CD4-positive, alpha-beta T cell treated with Interferon alpha-2 for 1 hour (primary cell): ENCODE measurements at regions not wholly inside any gene's neighbourhood (a gene's known extent, or its start where the extent isn't known, plus 50 kb on each side); places are given as distances from the start of the nearest gene placed in this dataset.
"Not testable (repeated sequence)": the region's sequence is repeated elsewhere in the genome, so short reads cannot be mapped to it uniquely, and the experiment has no call there.

Experiments
- DNase-seq, 2 donors: peaks; one replicate each; pipeline ENCODE4 v3.0.0-alpha.2; 2020 to 2022

DNA sequence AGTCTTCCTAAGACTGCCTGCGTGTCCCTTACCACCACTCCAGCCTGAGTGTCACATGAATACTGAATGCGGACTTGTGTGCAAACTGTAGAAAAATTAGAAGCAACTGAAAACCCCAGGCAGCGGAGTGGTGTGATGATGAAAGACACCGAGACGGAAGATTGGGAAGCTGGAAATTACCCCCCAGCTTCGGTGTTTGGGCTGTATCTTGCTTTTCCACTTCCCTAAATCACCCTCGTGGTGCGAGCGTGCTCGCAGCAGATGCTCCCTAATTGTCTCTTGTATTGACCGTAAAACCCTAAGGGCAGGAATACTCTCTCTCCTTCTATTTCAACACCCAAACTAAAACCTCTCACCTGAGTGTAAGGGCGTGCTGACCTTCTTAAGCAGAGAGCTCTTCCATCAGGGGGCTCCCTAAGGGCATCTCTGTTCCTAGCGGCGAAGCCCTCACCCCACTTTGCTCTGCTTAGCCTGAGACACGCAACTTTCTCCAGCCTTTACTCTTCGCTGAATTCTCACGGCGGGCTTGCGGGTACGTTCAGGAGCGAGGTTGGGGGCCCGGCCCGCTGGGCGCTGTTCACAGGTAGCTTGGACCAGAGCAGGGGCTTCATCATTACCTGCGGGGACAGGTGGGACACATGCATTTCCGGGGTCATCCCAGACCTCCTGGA, 62.4 kb downstream of the CRYBB2 start:
- DNase-seq = no peak

DNA sequence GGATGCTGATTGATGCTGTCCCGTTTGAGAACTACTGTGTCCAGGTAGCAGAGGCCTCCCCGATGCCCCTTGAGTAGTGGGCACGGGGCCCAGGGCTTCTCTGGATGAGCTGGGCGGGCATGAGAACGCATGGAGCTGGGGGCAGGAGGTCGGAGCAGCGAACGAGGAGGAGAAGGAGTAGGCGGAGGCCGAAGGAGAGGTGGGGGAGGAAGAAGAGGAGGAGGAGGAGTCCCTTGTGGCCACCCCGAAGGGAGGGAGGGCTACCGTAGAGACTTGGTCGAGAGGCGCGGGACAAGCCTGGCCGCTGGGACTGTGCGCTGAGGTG, 62.9 kb downstream of the CRYBB2 start:
- DNase-seq = no peak

DNA sequence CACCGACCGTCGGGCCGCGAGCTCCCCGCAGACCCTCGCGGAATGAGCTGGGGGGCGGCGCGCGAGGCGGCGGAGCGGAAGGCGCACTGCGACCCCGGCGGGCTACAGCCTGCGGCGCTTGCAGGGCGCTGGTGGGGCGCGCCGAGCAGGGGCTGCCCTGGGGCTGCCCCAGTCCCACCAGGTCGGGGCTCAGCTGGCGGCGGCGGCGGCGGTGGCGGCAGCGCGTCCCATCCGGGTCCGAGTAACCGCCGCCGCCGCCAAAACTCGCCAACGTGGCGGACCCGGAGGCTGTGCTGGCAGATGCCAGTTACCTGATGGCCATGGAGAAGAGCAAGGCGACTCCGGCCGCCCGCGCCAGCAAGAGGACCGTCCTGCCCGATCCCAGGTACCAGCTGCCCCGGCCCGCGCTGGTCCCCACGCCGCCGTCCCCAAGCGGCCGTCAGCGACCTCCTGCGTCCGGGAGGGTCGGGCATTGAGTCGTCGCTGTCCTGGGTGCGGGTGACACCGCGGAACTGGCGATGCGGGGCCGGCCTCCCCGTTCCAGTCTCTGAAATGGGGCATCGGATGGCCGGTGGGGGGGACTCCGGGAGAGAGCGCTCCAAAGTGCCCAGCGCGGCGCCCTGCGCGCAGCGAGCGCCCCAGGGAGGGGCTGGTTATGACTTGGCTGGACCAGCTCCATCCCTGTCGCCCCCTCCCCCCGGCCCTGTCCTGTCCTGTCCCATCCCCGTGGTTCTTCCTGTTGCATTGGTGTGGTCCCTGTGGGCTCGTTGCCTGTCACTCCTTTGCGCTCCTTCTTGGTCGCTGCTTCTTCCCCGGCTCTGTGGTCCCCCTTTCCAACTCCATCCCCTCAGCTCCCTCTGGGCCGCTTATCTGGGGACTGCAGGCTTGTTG, 63.5 kb downstream of the CRYBB2 start:
- no peak for DNase-seq

DNA sequence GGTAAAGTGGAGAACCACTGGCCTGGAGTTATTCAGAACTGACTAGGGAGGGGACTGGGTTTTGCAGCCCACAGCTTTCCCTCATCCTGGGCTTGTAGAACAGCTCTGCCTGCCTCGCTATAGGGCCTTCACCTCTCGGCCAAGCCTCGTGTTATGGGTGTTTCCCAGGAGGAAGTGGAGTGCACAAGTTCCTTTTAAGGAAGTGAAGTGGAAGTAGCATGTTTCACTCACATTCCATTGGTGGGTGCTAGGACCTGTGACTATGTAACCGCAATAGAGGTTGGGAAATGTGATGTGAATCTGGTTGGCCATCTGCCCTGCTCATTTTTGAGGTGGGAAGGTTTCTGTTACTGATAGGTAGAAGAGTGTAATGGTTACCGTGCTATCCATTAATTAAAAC, 69.0 kb downstream of the CRYBB2 start:
- DNase-seq = not testable (repeated sequence)

DNA sequence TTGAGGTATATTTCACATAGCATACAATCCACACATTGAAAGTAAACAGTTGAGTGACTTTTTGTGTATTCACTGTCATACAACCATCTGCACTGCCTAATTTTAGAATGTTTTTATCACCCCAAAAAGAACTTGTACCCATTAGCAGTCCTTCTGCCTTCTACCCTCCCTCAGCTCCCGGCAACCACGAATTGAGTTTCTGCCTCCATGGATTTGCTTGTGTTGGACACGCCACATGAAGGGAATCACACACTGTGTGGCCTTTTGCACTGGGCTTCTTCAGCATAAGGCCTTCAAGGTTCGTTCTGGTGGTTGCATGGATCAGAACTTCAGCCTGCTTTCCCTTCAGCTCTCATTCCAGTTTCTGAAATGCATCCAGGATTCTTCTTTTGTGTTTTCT, 82.5 kb downstream of the CRYBB2 start:
- not testable (repeated sequence) for DNase-seq

DNA sequence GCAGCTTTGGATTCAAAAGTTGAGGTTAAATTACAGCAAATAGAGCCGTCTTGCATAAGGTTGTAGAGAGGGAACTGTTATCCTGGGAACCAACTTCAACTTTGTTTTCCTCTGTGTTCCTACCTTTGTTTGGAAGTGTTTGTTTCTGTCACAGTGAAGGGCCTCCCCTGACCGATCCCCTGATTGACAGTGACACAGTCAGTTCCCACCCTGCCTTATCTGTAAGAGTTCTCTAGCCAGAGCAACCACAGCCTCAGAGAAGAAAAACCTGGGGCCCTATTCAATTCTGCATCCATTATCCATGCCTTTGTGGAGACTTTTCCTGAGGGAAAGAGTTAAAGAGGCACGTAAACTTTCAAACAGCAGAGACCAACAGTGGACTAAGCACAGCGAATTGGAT, 90.1 kb downstream of the CRYBB2 start:
- DNase-seq = not testable (repeated sequence)

DNA sequence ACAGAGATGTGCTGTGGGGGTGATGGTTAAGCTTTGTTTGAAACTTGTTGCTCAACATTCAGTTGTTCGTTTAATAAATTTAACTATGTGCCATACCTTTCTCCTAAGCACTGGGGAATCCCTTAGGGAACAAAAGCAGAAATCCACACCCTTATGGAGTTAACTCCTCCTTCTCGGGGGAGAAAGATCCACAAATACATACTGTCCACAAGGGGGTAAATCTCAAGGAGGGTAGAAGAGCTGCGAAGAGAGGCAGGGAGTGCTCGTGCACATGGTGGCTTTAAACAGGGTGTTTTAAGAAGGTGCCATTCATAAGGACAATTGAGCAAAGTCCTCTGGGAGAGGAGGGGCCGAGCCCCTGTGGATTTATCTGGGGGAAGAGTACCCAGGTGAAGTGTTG, 92.5 kb downstream of the CRYBB2 start:
- not testable (repeated sequence) for DNase-seq

DNA sequence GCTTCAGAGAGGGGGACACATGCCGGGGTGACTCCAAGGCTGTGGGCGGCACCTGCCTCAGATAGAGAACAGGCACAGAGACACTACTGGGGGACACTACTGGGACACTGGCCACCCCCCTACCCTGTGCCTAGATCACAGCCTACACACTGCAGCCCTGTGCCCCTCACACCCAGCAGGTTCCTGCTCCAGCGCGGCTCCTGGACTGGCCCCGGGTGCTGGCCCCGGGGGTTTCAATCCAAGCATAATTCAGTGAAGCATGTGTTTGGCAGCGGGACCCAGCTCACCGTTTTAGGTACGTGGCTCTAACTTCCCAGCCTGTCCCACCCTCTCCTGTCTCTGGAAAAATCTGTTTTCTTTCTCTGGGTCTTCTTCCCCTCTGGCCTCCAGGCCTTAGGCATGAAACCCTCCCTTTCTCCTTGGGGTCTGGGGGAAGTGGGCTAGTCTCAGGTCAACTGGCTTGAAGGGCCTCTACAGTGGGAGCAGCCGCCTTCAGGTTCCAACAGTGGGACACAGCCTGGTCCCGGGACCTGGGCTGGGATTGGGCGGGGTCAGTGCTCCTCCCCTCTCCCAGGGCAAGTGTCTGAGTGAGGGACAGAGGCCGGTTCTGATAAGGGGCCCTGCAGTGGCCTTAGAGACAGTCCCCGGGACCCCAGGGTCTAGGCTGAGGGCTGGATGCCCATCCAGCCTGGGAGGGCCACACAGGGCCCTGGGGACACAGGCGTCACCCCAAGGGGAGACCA, 98.8 kb downstream of the CRYBB2 start:
- DNase-seq = no peak

DNA sequence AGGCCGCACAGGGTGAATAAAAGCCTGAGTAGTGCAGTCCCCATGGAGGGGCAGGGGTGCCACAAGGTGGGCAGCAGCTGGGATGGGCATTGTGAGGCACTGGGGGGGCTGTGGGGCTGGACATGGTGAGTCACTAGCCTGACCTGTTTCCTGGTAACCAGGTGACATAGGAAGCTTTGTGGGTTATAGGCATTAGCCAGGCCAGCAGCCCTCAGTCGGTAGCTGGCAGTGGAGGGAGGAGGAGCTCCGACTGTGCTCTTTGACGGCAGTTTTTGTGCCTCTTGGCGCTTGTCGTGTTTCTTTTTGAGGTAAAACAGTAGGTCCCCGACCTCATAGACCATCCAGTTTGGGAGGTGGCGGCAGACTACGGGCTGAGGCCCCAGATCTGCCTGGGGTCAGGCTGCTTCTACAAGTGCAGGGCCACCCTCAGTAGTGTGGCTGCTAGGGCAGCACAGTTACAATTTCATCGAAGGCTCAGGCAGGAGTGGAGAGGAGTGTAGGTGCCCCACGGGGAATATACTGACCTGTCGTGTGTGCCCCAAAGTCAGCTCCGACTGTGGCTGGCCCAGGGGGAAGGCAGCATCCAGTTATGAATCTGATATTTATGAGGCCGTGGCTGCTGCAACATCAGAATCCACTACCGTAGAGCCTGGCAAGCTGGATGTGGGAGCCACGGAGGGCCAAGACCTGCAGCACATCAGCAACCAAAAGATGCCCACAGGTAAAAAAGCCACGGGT, 107.7 kb downstream of the CRYBB2 start:
- no peak for DNase-seq

DNA sequence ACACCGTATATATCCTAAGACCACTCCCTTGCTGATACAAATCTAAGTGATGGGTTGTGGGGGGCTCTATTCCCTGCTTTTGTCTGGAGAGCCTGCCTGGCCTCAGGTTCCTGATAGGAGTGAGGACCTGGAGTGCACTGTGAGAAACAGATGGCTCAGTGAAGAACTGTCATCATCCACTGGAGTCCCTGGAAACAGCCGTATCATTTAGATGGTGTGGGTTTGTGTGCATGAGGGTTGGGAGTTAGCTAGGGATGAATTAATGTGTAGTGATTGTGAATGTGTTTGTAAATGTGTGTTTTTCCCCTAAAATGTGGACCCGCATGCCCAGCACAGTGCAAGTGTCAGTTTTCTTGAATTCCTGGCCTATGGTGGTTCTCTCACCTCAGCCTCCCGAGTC, 111.6 kb downstream of the CRYBB2 start:
- DNase-seq = no peak

DNA sequence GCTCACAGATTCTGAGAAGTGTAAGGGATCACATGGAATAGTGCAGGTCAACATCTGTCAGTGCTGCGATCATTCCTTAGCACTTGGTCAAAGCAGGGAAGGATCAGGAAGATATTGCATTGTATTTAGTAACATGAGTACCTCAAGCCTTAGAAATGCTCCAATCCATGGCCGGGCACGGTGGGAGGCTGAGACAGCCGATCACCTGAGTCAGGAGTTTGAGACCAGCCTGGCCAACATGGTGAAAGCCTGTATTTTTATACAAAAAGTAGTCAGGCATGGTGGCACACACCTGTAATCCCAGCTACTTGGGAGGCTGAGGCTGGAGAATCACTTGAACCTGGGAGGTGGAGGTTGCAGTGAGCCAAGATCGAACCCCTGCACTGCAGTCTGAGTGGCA, 112.5 kb downstream of the CRYBB2 start:
- DNase-seq = not testable (repeated sequence)

DNA sequence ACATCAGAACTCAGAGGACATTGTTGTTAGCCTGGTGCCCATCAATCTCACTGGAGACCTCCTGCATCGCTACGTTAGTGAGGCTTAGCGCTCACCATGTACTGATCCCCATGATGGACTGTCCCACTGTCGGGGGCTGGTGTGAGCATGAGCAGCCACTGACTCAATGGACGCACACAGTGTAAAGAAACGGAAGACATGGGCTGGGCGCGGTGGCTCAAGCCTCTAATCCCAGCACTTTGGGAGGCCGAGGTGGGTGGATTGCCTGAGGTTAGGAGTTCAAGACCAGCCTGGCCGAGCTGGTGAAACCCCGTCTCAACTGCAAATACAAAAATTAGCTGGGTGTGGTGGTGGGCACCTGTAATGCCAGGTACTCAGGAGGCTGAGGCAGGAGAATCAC, 112.9 kb downstream of the CRYBB2 start:
- no peak for DNase-seq

DNA sequence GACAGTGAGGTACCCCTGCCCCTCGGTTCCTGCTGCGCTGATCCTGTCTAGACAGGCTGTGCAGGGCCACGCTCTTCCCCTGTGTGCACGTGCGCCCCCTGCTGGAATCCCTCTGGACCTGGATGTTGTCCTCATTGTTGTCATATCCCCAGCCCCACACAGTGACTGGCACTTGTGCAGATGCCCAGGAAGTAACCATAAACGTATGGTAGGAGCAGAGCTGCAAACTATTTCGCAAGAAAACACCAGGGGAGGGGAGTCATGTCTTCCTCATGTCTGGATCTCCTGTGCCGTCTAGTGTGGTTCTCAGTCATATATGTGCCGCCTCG, 114.7 kb downstream of the CRYBB2 start:
- peak; percentile 16 to 28 for DNase-seq

DNA sequence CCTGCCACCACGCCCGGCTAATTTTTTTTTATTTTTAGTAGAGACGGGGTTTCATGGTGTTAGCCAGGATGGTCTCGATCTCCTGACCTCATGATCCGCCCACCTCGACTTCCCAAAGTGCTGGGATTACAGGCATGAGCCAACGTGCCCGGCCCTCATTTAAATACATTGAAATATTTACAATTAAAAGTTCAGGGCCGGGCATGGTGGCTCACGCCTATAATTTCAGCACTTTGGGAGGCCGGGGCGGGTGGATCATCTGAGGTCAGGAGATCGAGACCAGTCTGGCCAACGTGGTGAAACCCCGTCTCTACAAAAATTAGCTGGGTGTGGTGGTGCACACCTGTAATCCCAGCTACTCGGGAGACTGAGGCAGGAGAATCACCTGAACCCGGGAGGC, 115.2 kb downstream of the CRYBB2 start:
- not testable (repeated sequence) for DNase-seq

DNA sequence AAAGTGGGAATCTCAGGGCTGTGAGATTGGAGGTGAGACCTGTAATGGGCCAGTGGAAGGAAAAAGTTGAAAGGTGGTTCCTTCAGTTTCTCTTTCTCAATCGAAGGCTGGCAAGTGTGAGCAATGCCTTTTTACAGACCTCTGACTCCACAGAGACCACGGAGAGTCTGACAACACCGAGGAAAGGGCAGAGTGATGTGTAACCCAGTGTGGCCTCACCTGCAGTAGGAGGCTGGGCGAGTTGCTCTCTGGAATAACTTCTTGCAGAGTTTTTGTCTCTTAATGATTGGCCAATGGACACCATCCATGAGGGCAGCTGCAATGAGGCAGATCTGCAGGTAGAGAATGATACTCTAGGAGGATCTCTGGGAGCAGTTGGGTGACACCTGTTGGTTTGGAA, 115.8 kb downstream of the CRYBB2 start:
- not testable (repeated sequence) for DNase-seq

DNA sequence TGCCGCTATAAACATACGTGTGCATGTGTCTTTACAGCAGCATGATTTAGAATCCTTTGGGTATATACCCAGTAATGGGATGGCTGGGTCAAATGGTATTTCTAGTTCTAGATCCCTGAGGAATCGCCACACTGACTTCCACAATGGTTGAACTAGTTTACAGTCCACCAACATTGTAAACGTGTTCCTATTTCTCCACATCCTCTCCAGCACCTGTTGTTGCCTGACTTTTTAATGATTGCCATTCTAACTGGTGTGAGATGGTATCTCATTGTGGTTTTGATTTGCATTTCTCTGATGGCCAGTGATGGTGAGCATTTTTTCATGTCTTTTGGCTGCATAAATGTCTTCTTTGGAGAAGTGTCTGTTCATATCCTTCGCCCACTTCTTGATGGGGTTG, 121.1 kb downstream of the CRYBB2 start:
- DNase-seq = not testable (repeated sequence)

DNA sequence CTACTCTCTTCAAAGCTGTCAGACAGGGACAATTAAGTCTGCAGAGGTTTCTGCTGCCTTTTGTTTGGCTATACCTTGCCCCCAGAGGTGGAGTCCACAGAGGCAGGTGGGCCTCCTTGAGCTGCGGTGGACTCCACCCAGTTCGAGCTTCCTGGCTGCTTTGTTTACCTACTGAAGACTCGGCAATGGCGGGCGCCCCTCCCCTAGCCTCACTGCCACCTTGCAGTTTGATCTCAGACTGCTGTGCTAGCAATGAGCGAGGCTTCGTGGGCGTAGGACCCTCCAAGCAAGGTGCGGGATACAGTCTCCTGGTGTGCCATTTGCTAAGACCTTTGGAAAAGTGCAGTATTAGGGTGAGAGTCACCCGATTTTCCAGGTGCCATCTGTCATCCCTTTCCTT, 124.9 kb downstream of the CRYBB2 start:
- DNase-seq = not testable (repeated sequence)

DNA sequence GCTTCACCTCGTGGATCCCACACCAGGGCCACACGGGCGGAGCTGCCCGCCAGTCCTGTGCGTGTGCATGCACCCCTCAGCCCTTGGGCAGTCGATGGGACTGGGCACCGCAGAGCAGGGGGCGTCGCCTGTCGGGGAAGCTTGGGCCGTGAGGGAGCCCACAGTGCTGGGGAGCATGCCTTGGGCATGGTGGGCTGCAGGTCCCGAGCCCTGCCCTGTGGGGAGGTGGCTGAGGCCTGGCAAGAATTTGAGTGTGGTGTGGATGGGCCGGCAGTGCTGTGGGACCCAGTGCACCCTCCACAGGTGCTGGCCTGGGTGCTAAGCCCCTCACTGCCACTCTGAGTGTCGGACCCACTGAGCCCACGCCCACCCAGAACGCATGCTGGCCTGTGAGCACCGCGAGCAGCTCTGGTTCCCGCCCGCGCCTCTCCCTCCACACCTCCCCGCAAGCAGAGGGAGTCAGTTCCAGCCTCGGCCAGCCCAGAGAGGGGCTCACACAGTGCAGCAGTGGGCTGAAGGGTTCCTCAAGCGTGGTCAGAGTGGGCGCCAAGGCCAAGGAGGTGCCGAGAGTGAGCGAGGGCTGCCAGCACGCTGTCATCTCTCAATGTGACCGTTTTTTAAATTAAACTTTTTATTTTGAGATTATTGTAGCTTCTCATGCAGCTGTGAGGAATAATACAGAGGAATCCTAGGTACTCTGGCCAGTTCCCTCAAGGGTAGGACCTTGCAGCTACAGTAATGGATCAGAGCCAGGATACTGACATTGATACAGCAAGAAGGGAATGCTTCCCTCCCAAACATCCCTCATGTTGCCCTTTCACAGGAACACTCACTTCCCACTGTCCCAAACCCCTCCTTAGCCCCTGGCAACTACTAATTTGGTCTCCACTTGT, 127.7 kb downstream of the CRYBB2 start:
- no peak for DNase-seq

DNA sequence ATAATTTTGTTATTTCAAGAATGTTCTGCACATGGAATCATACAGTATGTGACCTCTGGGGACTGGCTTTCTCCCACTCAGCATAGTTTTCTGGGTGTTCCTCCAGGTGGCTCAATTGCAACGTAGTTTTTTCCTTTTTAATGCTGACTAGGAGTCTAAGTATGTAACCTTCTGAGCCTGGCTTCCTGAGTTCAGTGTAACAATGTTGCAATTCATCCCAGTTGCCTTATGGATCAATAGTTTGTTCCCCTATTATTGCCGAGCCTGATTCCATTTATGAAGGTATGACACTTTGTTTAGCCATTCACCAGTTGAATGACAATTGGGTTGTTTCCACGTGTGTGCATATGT, 128.3 kb downstream of the CRYBB2 start:
- DNase-seq = no peak

DNA sequence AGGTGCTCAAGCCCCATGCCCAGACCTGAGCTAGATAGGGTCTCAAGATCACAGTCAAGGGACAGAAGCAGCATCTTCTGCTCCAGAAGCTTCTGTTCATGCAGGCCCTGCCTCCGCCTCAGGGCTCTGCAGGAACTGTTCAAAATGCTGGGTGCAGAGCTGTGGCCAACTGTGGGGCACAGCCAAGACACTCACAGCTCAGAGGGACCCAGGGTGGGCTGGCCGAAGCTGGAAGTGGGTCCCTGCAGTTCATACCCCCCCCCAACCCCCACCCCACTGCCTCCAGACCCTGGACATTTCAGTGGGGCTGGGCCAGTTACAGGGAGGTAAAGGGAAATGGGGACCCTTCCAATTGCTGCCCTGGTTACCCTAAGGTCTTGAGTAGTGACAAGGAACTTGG, 129.0 kb downstream of the CRYBB2 start:
- no peak for DNase-seq

DNA sequence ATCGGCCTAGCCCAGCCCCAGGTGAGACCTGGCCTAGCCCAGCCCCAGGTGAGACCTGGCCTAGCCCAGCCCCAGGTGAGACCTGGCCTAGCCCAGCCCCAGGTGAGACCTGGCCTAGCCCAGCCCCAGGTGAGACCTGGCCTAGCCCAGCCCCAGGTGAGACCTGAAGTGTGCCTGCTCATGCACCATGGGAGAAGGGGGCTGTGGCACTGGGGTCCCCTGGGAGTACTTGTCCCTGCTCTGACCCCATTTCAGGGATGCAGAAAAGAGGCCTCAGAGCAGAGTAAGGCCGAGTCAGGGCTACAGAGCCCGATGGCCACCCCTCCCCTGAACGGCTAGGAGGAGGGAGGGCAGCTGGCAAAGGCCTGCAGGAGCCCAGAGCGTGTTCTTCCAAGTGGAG, 129.6 kb downstream of the CRYBB2 start:
- not testable (repeated sequence) for DNase-seq

DNA sequence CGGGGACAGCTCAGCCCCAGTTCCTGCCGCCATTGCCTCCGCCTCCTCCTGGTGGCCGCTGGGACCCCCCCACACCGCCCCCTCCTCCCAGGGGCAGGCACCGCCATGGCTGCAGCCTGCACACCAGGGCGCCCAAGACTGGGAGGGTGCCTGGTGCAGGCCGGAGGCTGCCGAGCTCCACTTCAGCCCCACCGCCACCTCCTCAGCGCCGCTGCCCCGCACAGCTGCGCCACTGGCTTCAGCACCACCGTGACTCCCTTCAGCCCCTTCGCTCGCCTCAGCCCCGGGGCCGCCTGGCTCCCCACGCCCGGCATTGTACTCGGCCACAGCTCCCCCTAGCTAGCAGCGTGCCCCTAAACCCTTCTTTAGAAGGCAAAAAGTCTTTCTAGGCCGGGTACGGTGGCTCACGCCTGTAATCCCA, 131.1 kb downstream of the CRYBB2 start:
- DNase-seq = no peak
